ENCODE measurements at regions not wholly inside any gene's neighbourhood (a gene's known extent, or its start where the extent isn't known, plus 50 kb on each side); places are given as distances from the start of the nearest gene placed in this dataset.

DNA sequence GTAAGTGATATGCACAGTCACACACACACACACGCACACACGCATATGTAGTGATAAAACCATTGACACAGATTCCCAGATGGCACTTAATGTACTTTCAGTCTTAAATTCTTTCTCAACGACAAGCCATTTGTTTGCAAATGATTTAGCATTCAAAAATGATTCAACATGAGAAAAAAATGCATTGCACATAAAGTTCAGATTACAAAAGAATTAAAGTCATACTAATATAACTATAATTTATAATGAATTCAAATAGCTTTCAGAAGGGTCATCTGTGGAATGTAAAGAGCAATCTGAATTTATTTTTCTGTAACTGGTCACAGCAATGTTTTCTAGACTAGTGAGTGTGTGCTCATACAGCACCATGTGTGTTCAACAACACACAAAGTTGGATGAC, 521.6 kb upstream of the ZNF337 start:
- TF ChIP-seq POLR2A (IDR thresholded peaks at IDR 0.05; ENCODE audit: low read depth, low read length) (no peak), EZH2 (IDR thresholded peaks at IDR 0.05; ENCODE audit: borderline replicate concordance, low read depth, low read length, severe bottlenecking) (no peak)
